Activated CD8-positive, alpha-beta memory T cell treated with anti-CD3 and anti-CD28 coated beads, Interleukin-2, amount 50 U/mL, for 4 hours (primary cell): ENCODE measurements at regions not wholly inside any gene's neighbourhood (a gene's known extent, or its start where the extent isn't known, plus 50 kb on each side); places are given as distances from the start of the nearest gene placed in this dataset.
A peak's percentile ranks its signal among the peaks of the same experiment; 100 is the strongest.
"Not testable (repeated sequence)": the region's sequence is repeated elsewhere in the genome, so short reads cannot be mapped to it uniquely, and the experiment has no call there.

Experiments used
- DNase-seq: peaks from one replicate; pipeline ENCODE4 v3.0.0-alpha.2; 2020

GRCh38 chrX:65821721-65822496, 154.5 kb downstream of the MSN start:
- DNase-seq, result peak; percentile 42

GRCh38 chrX:65819983-65820382, 152.5 kb downstream of the MSN start:
- DNase-seq, result not testable (repeated sequence)

- DNase-seq, result no peak
Measured at GRCh38 chrX:65813245-65813644, 145.8 kb downstream of the MSN start.

- no peak for DNase-seq
Measured at GRCh38 chrX:65811558-65812228, 144.2 kb downstream of the MSN start.
